Adrenal gland (tissue), 9 donors: ENCODE measurements at regions not wholly inside any gene's neighbourhood (a gene's known extent, or its start where the extent isn't known, plus 50 kb on each side); places are given as distances from the start of the nearest gene placed in this dataset.

Experiments used
- DNase-seq, 7 donors: peaks; one replicate each; pipeline ENCODE4 v3.0.0-alpha.2; 2019 to 2020
- H3K27ac ChIP-seq, 5 donors: fragments of 200-600 bp; sonication (generic) in 4 of 5; 1 replicate in 3 of 5; 2 replicates in 2 of 5; pipeline versions ENCODE4 v1.5.1 to v1.8.0; 2016 to 2020; ENCODE audit warnings: mild to moderate bottlenecking in 1 of 5
- H3K27me3 ChIP-seq: fragments of 200-600 bp; 2 replicates; pipeline ENCODE4 v1.8.0; 2021
- H3K36me3 ChIP-seq, 2 donors: fragments of 200-600 bp; replicated peaks in 1 of 2; 1 replicate in 1 of 2; 2 replicates in 1 of 2; pipeline versions ENCODE4 v1.5.1 to v1.8.0; 2018 to 2022
- H3K4me1 ChIP-seq, 2 donors: fragments of 200-600 bp; replicated peaks in 1 of 2; 1 replicate in 1 of 2; 2 replicates in 1 of 2; pipeline versions ENCODE4 v1.5.1 to v1.8.0; 2018 to 2021
- H3K4me3 ChIP-seq, 4 donors: fragments of 200-600 bp; sonication (generic) in 3 of 4; one replicate each; pipeline ENCODE4 v1.5.1; 2016 to 2018
- H3K9me3 ChIP-seq, 3 donors: fragments of 200-600 bp; sonication (generic) in 1 of 3; replicated peaks in 1 of 3; 1 replicate in 2 of 3; 2 replicates in 1 of 3; pipeline versions ENCODE4 v1.5.1 to v1.8.0; 2016 to 2021
- POLR2A ChIP-seq, 2 donors: fragments of 450-650 bp; IDR thresholded peaks; one replicate each; pipeline ENCODE4 v1.6.1; 2017; ENCODE audit warnings: antibody characterized with exemption in 2 of 2, mild to moderate bottlenecking in 2 of 2, moderate library complexity in 1 of 2
- WGBS, 4 donors: extraction: QIAGEN DNeasy Blood & Tissue Kit in 2 of 4; methylation state at CpG; one replicate each; pipeline versions ENCODE4 v1.1.5 to v1.1.7; 2013 to 2017; 5-methylcytosine and 5-hydroxymethylcytosine counted together
- intact Hi-C, 2 donors: fragments of 100-400 bp; cut with DNase I; formaldehyde crosslinking; loops; one replicate each; pipeline versions ENCODE4 v1.14.1 to v1.15.0; 2022 to 2023
- TF ChIP-seq, protein P1 (sequence below), 6 experiments: fragments of 450-650 bp in 4 of 6; fragments of 200-600 bp in 2 of 6; sonication (generic) in 1 of 6; IDR thresholded peaks; 1 replicate in 5 of 6; 2 replicates in 1 of 6; pipeline versions ENCODE4 v1.5.1 to v1.8.0; 2016 to 2021; ENCODE audit warnings: antibody characterized with exemption in 6 of 6, mild to moderate bottlenecking in 2 of 6, moderate library complexity in 1 of 6
- donor health status: healthy with polysubstance abuse.
- donor health status: Bipolar disorder and iron deficiency.
- donor health status: DM: yes; HTN: yes; CAD: no.
- donor health status: DM: no; HTN: no; CAD: no.
- donor health status: DM: no; HTN: no; CAD: no.

DNA sequence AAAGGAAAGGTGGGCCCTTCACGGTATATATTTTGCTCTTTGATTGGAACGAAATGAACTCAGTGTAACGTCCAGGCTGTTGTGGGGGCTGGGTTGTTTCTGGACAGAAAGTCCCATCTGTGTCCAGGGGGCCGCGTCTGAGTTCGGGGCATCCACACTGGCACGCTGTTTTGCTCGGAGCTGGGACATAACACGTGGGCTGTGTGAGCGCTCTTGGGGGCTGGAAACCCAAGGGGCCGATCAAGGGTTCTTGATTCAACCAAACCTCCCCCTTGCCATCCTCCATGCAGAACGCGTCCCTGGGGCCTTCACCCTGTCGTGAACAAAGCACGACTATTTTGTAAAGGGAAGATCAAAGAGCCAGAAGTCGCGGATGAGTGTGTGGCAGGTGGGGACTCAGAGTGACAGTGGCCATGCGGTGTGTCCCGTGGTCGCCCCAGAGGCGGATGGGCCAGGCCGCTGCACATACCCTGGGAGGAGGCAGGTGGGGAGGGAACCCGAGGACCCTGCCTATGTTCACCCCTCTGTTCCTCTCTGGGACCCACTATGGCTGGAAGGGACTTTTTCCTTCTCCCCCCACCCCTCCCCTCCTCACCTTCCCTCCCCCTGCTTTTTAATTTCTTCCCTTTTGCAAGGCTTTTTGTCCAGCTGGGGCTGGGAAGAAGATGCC lies 387.2 kb downstream of the SEC14L1 start:
- Histone ChIP-seq H3K4me1 (no peaks in the 10 kb centered on the region), H3K36me3 (no peaks in the 10 kb centered on the region), H3K27me3 (peaks cover 21% of the 10 kb centered on the region), H3K4me3 (no peak overlapping the region), H3K9me3 (no peaks in the 10 kb centered on the region), H3K27ac (no peak overlapping the region)
- intact Hi-C loops, result no loop called here
- TF ChIP-seq, protein P1, sequence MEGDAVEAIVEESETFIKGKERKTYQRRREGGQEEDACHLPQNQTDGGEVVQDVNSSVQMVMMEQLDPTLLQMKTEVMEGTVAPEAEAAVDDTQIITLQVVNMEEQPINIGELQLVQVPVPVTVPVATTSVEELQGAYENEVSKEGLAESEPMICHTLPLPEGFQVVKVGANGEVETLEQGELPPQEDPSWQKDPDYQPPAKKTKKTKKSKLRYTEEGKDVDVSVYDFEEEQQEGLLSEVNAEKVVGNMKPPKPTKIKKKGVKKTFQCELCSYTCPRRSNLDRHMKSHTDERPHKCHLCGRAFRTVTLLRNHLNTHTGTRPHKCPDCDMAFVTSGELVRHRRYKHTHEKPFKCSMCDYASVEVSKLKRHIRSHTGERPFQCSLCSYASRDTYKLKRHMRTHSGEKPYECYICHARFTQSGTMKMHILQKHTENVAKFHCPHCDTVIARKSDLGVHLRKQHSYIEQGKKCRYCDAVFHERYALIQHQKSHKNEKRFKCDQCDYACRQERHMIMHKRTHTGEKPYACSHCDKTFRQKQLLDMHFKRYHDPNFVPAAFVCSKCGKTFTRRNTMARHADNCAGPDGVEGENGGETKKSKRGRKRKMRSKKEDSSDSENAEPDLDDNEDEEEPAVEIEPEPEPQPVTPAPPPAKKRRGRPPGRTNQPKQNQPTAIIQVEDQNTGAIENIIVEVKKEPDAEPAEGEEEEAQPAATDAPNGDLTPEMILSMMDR (IDR thresholded peaks at IDR 0.05), result no peak
- TF ChIP-seq POLR2A (IDR thresholded peaks at IDR 0.05), result no peak
- WGBS, 4 donors, result 60 to 70% (median 64%) methylated on average over 17 to 23 of the region's 23 CpGs
- no peak for DNase-seq

GRCh38 chr17:77528516-77529327 lies 388.0 kb downstream of the SEC14L1 start:
- TF ChIP-seq, protein P1 (IDR thresholded peaks at IDR 0.05), result no peak
- no peak for TF ChIP-seq POLR2A (IDR thresholded peaks at IDR 0.05)
- Histone ChIP-seq H3K4me1 (no peaks in the 10 kb centered on the region), H3K27ac (no peak overlapping the region), H3K36me3 (no peaks in the 10 kb centered on the region), H3K4me3 (peak overlapping the region in 1 of 4 donors; percentile 15), H3K9me3 (no peaks in the 10 kb centered on the region), H3K27me3 (peaks cover 21% of the 10 kb centered on the region)
- 0 to 2% (median 2%) methylated on average over 8 to 66 of the region's 66 CpGs for WGBS, 4 donors
- intact Hi-C loops, result no loop called here
- no peak for DNase-seq

- no peak overlapping the region for H3K4me3 ChIP-seq
- intact Hi-C loops, result no loop called here
- TF ChIP-seq, protein P1 (IDR thresholded peaks at IDR 0.05), result no peak
- TF ChIP-seq POLR2A (IDR thresholded peaks at IDR 0.05), result no peak
- H3K9me3 ChIP-seq, result no peaks in the 10 kb centered on the region
- peaks cover 21% of the 10 kb centered on the region for H3K27me3 ChIP-seq
- no peaks in the 10 kb centered on the region for H3K4me1 ChIP-seq
- no peak overlapping the region for H3K27ac ChIP-seq
- H3K36me3 ChIP-seq, result no peaks in the 10 kb centered on the region
- DNase-seq, result no peak
- 20 to 60% (median 30%) methylated on average over 1 to 7 of the region's 7 CpGs; no CpG with 5 or more reads in 1 of the 4 donors for WGBS, 4 donors
These were observed 388.5 kb downstream of the SEC14L1 start for GRCh38 chr17:77529328-77529650.

DNA sequence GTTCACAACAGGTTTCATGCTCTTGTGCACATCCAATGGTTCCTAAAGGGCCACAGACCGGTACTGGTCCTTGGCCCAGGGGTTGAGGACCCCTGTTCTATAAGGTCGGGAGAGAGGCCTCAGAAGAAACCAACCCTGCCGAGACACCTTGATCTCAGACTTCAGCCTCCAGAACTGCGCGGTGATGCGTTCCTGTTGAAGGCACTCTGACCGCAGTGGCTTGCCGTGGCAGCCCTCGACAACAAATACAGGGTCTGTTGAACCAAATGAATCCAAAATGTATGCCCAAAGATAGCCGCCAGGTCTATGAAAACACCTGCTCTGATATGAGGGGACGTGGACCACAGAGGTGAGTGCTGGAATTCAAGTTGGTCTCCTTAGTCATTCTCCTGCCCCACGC lies 389.8 kb downstream of the SEC14L1 start:
- intact Hi-C loops, result no loop called here
- H3K4me3 ChIP-seq, result no peak overlapping the region
- H3K27ac ChIP-seq, result no peak overlapping the region
- WGBS, 4 donors, result 90 to 95% (median 92%) methylated on average over 10 to 12 of the region's 12 CpGs
- H3K36me3 ChIP-seq, result no peaks in the 10 kb centered on the region
- TF ChIP-seq POLR2A (IDR thresholded peaks at IDR 0.05), result no peak
- TF ChIP-seq, protein P1 (IDR thresholded peaks at IDR 0.05), result no peak
- H3K27me3 ChIP-seq, result peaks cover 21% of the 10 kb centered on the region
- DNase-seq, result no peak
- H3K4me1 ChIP-seq, result no peaks in the 10 kb centered on the region
- no peaks in the 10 kb centered on the region for H3K9me3 ChIP-seq
